ENCODE measurements at regions not wholly inside any gene's neighbourhood (a gene's known extent, or its start where the extent isn't known, plus 50 kb on each side); places are given as distances from the start of the nearest gene placed in this dataset.

GRCh38 chr13:57450356-57450755 lies 181.2 kb upstream of the PCDH17 start:
- TF ChIP-seq CREB1 (IDR thresholded peaks at IDR 0.05; ENCODE audit: low read depth) = no peak
- no peak for TF ChIP-seq MEF2B (IDR thresholded peaks at IDR 0.05; ENCODE audit: partially characterized antibody, poor library complexity, severe bottlenecking)
- no peak for TF ChIP-seq FOXK2 (IDR thresholded peaks at IDR 0.05)
- TF ChIP-seq, protein P1, sequence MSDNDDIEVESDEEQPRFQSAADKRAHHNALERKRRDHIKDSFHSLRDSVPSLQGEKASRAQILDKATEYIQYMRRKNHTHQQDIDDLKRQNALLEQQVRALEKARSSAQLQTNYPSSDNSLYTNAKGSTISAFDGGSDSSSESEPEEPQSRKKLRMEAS (IDR thresholded peaks at IDR 0.05; ENCODE audit: low read depth, low read length) = no peak
- no peak for TF ChIP-seq IKZF2 (IDR thresholded peaks at IDR 0.05)
- no peak for TF ChIP-seq ZBTB11 (CRISPR knock-in tag; IDR thresholded peaks at IDR 0.05)
- no peak for TF ChIP-seq NR2C2 (IDR thresholded peaks at IDR 0.05; ENCODE audit: borderline replicate concordance, control insufficient read depth, insufficient read length, low read depth)
- no peak for TF ChIP-seq SKIL (IDR thresholded peaks at IDR 0.05; ENCODE audit: low read depth, poor library complexity, severe bottlenecking)
- TF ChIP-seq ZNF24 (IDR thresholded peaks at IDR 0.05) = no peak
- no peak for TF ChIP-seq LARP7 (IDR thresholded peaks at IDR 0.05)
- TF ChIP-seq HDAC2 (IDR thresholded peaks at IDR 0.05) = no peak
- TF ChIP-seq EZH2 (IDR thresholded peaks at IDR 0.05; ENCODE audit: borderline replicate concordance, control insufficient read depth, low read depth, low read length) = no peak
- TF ChIP-seq PAX5 (IDR thresholded peaks at IDR 0.05; ENCODE audit: borderline replicate concordance, low read depth, low read length) = no peak
- TF ChIP-seq NBN (IDR thresholded peaks at IDR 0.05) = no peak
- no peak for TF ChIP-seq ZBTB33 (IDR thresholded peaks at IDR 0.05)
- H3K9ac ChIP-seq (ENCODE audit: control insufficient read depth, insufficient read depth, low read length) = no peak overlapping the region
- no peak overlapping the region for H3K4me3 ChIP-seq
- no TSS peak for BruUV-seq (replicated peaks)
- H3K4me1 ChIP-seq (ENCODE audit: control insufficient read depth, insufficient read depth, low read length) = no peaks in the 10 kb centered on the region
- H3K27me3 ChIP-seq (replicated peaks in 1 of 2; ENCODE audit: control insufficient read depth in 2 of 2, insufficient read depth in 2 of 2, low read length in 1 of 2) = no peaks in the 10 kb centered on the region
- ChIA-PET CTCF (no interaction called here), POLR2A (no interaction called here), SMC1A (ENCODE audit: uncharacterized antibody, unreplicated experiment) (no interaction called here), RAD21 (ENCODE audit: unreplicated experiment) (no interaction called here)
- H3K9me3 ChIP-seq (replicated peaks; ENCODE audit: control insufficient read depth, insufficient read depth, low read length) = no peaks in the 10 kb centered on the region
- WGBS (ENCODE audit: insufficient coverage, insufficient replicate concordance, low lambda C conversion rate, missing lambda C conversion rate) = 42% methylated on average over 2 of the region's 2 CpGs
- no peaks in the 10 kb centered on the region for H4K20me1 ChIP-seq (ENCODE audit: control insufficient read depth, insufficient read depth)
- H3K27ac ChIP-seq (ENCODE audit: control insufficient read depth, insufficient read depth) = no peak overlapping the region
- H3K4me2 ChIP-seq (ENCODE audit: control insufficient read depth, insufficient read depth) = no peak overlapping the region
- in situ Hi-C loops (cut with MboI) (no loop called here), intact Hi-C loops (cut with micrococcal nuclease; ENCODE audit: unreplicated experiment) (no loop called here)
- H2AFZ ChIP-seq (ENCODE audit: control insufficient read depth, low read depth, low read length) = no peak overlapping the region
- no peaks in the 10 kb centered on the region for H3K79me2 ChIP-seq (ENCODE audit: control insufficient read depth, insufficient read depth, low read length)
- FAIRE-seq = no peak
- DNase-seq (ENCODE audit: low read depth, low spot score) = no peak
- no peaks in the 10 kb centered on the region for H3K36me3 ChIP-seq (ENCODE audit: control insufficient read depth in 2 of 2, insufficient read depth in 2 of 2, low read length in 1 of 2)
- ATAC-seq = no peak

All from GM12878 (cell line).